ENCODE measurements at regions not wholly inside any gene's neighbourhood (a gene's known extent, or its start where the extent isn't known, plus 50 kb on each side); places are given as distances from the start of the nearest gene placed in this dataset.

- TF ChIP-seq CEBPB (IDR thresholded peaks at IDR 0.05) (no peak), EP300 (IDR thresholded peaks at IDR 0.05) (no peak), SMC3 (IDR thresholded peaks at IDR 0.05) (no peak), CHD2 (IDR thresholded peaks at IDR 0.05; ENCODE audit: low read length, partially characterized antibody) (no peak), BHLHE40 (IDR thresholded peaks at IDR 0.05; ENCODE audit: low read depth, low read length) (no peak), KDM1A (IDR thresholded peaks at IDR 0.05; ENCODE audit: low read depth) (no peak), CHD4 (IDR thresholded peaks at IDR 0.05; ENCODE audit: borderline replicate concordance) (no peak), POLR2A (IDR thresholded peaks at IDR 0.05; ENCODE audit: low read length) (no peak), MAX (IDR thresholded peaks at IDR 0.05) (no peak), FOSL2 (IDR thresholded peaks at IDR 0.05) (no peak), FOSL2 (CRISPR knock-in tag; IDR thresholded peaks at IDR 0.05) (no peak), JUNB (IDR thresholded peaks at IDR 0.05) (no peak)
- TF ChIP-seq, protein P1, sequence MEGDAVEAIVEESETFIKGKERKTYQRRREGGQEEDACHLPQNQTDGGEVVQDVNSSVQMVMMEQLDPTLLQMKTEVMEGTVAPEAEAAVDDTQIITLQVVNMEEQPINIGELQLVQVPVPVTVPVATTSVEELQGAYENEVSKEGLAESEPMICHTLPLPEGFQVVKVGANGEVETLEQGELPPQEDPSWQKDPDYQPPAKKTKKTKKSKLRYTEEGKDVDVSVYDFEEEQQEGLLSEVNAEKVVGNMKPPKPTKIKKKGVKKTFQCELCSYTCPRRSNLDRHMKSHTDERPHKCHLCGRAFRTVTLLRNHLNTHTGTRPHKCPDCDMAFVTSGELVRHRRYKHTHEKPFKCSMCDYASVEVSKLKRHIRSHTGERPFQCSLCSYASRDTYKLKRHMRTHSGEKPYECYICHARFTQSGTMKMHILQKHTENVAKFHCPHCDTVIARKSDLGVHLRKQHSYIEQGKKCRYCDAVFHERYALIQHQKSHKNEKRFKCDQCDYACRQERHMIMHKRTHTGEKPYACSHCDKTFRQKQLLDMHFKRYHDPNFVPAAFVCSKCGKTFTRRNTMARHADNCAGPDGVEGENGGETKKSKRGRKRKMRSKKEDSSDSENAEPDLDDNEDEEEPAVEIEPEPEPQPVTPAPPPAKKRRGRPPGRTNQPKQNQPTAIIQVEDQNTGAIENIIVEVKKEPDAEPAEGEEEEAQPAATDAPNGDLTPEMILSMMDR (IDR thresholded peaks at IDR 0.05) = no peak
Measured at GRCh38 chr5:118733394-118733793, 255.0 kb downstream of the DTWD2 start.
